Esophagus muscularis mucosa (tissue), 4 donors: ENCODE measurements at regions not wholly inside any gene's neighbourhood (a gene's known extent, or its start where the extent isn't known, plus 50 kb on each side); places are given as distances from the start of the nearest gene placed in this dataset.

Experiments
- DNase-seq: peaks from one replicate; pipeline ENCODE4 v3.0.0-alpha.2; 2017; ENCODE audit errors: extremely low spot score
- H3K27ac ChIP-seq, 4 donors: fragments of 200-600 bp; sonication (generic); replicated peaks in 1 of 4; 1 replicate in 3 of 4; 2 replicates in 1 of 4; pipeline ENCODE4 v1.5.1; 2016 to 2019; ENCODE audit warnings: mild to moderate bottlenecking in 1 of 4
- H3K27me3 ChIP-seq, 4 donors: fragments of 200-600 bp; sonication (generic); one replicate each; pipeline versions ENCODE4 v1.5.1 to v1.6.0; 2016 to 2019
- H3K36me3 ChIP-seq, 4 donors: fragments of 200-600 bp; sonication (generic); one replicate each; pipeline ENCODE4 v1.5.1; 2016 to 2019
- H3K4me1 ChIP-seq, 4 donors: fragments of 200-600 bp; sonication (generic); one replicate each; pipeline ENCODE4 v1.5.1; 2016 to 2019
- H3K4me3 ChIP-seq, 4 donors: fragments of 200-600 bp; sonication (generic); 1 replicate in 2 of 4; 2 replicates in 2 of 4; pipeline ENCODE4 v1.5.1; 2016 to 2019; ENCODE audit warnings: mild to moderate bottlenecking in 4 of 4, moderate library complexity in 1 of 4
- H3K9me3 ChIP-seq, 4 donors: fragments of 200-600 bp; sonication (generic); 1 replicate in 3 of 4; 2 replicates in 1 of 4; pipeline ENCODE4 v1.5.1; 2016 to 2019
- EP300 ChIP-seq: sonication (generic); formaldehyde crosslinking; IDR thresholded peaks from one replicate; pipeline ENCODE4 v1.6.1; 2017; ENCODE audit warnings: antibody characterized with exemption
- POLR2A ChIP-seq: fragments of 450-650 bp; IDR thresholded peaks from one replicate; pipeline ENCODE4 v1.6.1; 2017; ENCODE audit warnings: antibody characterized with exemption, moderate library complexity, mild to moderate bottlenecking, low read depth
- POLR2AphosphoS5 ChIP-seq, 2 donors: sonication (generic); formaldehyde crosslinking; IDR thresholded peaks; one replicate each; pipeline ENCODE4 v1.6.1; 2017; ENCODE audit warnings: antibody characterized with exemption in 2 of 2
- WGBS: methylation state at CpG from one replicate; pipeline ENCODE4 v1.1.5; 2018; 5-methylcytosine and 5-hydroxymethylcytosine counted together
- intact Hi-C: fragments of 100-400 bp; cut with DNase I; formaldehyde crosslinking; loops from one replicate; pipeline ENCODE4 v1.15.1; 2023
- TF ChIP-seq, protein P1 (sequence below), 3 experiments: fragments of 200-600 bp in 2 of 3; fragments of 450-650 bp in 1 of 3; sonication (generic) in 2 of 3; IDR thresholded peaks; one replicate each; pipeline ENCODE4 v1.5.1; 2017 to 2019; ENCODE audit warnings: antibody characterized with exemption in 3 of 3, mild to moderate bottlenecking in 2 of 3, moderate library complexity in 1 of 3

DNA sequence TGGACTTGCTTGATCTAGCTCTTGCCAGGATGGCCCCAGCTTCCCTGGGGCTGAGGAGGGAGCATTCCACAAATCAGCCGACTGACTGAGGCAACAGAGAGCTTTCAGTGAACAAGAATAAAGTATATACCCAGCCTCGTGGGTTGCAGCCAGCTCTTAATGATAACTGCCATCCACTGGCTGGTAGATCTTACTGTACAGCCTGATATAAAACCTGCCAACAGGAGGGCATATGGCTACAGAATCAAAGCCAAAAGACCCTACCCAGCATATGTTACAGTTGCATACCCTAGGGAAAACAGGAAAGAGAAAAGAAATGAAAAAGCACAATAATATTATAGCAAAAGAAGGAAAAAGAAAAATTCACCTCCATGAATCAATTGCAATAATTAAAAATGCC is 775.9 kb upstream of the KIF2B start:
- no peaks in the 10 kb centered on the region for H3K4me1 ChIP-seq
- no peak overlapping the region for H3K4me3 ChIP-seq
- no peaks in the 10 kb centered on the region for H3K27me3 ChIP-seq
- 40% methylated on average over 2 of the region's 2 CpGs for WGBS
- H3K36me3 ChIP-seq, result no peaks in the 10 kb centered on the region
- intact Hi-C loops, result no loop called here
- DNase-seq, result no peak
- no peak for TF ChIP-seq POLR2A
- TF ChIP-seq, protein P1, sequence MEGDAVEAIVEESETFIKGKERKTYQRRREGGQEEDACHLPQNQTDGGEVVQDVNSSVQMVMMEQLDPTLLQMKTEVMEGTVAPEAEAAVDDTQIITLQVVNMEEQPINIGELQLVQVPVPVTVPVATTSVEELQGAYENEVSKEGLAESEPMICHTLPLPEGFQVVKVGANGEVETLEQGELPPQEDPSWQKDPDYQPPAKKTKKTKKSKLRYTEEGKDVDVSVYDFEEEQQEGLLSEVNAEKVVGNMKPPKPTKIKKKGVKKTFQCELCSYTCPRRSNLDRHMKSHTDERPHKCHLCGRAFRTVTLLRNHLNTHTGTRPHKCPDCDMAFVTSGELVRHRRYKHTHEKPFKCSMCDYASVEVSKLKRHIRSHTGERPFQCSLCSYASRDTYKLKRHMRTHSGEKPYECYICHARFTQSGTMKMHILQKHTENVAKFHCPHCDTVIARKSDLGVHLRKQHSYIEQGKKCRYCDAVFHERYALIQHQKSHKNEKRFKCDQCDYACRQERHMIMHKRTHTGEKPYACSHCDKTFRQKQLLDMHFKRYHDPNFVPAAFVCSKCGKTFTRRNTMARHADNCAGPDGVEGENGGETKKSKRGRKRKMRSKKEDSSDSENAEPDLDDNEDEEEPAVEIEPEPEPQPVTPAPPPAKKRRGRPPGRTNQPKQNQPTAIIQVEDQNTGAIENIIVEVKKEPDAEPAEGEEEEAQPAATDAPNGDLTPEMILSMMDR (IDR thresholded peaks at IDR 0.05), result no peak
- no peak for TF ChIP-seq EP300
- no peak for TF ChIP-seq POLR2AphosphoS5 (IDR thresholded peaks at IDR 0.05)
- H3K9me3 ChIP-seq, result no peaks in the 10 kb centered on the region
- no peak overlapping the region for H3K27ac ChIP-seq

DNA sequence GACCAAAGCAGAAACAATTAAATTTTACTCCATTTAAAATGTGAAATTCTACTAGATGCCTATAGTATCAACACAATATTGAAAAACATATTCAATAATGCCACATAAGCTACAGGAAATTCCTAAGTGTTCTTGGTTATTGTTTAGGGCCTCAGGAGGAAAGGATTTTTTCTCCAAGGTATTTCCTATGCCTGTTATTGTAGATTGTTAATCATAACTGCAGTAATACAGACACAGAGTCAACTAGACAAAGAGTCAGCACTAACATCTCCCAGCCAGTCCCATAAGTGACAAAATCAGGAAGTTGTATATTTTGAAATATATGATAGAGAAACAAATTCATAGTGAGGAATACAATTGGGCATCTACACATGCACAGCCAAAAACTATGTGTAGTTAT is 782.7 kb upstream of the KIF2B start:
- intact Hi-C loops, result no loop called here
- Histone ChIP-seq H3K27me3 (no peaks in the 10 kb centered on the region), H3K4me3 (no peak overlapping the region), H3K27ac (no peak overlapping the region), H3K36me3 (no peaks in the 10 kb centered on the region), H3K9me3 (no peaks in the 10 kb centered on the region), H3K4me1 (no peaks in the 10 kb centered on the region)
- TF ChIP-seq EP300 (no peak), POLR2AphosphoS5 (IDR thresholded peaks at IDR 0.05) (no peak), POLR2A (no peak)
- TF ChIP-seq, protein P1 (IDR thresholded peaks at IDR 0.05), result no peak
- no peak for DNase-seq

DNA sequence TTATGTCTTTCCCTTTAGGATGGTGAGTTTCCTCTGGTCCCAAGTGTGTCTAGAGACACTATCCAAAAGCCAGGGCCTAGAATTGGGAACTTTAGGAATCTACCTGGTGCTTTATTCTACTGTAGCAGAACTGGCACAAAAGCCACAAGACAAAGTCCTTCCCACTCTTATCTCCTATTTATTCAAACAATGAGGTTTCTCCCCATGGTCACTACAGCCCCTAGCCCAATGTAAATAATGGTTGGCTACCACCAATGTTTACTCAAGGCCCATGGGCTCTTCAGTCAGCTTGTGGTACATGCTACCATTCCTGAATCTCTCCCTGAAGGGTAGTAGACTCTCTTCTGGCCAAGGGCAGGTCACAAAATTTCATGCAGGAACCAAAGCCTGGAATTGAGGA is 789.4 kb upstream of the KIF2B start:
- no peak for TF ChIP-seq EP300
- TF ChIP-seq, protein P1 (IDR thresholded peaks at IDR 0.05), result no peak
- no peak for TF ChIP-seq POLR2AphosphoS5 (IDR thresholded peaks at IDR 0.05)
- TF ChIP-seq POLR2A, result no peak
- no peak for DNase-seq
- H3K27ac ChIP-seq, result no peak overlapping the region
- no peaks in the 10 kb centered on the region for H3K9me3 ChIP-seq
- no peaks in the 10 kb centered on the region for H3K4me1 ChIP-seq
- H3K27me3 ChIP-seq, result no peaks in the 10 kb centered on the region
- no peak overlapping the region for H3K4me3 ChIP-seq
- intact Hi-C loops, result no loop called here
- no peaks in the 10 kb centered on the region for H3K36me3 ChIP-seq

DNA sequence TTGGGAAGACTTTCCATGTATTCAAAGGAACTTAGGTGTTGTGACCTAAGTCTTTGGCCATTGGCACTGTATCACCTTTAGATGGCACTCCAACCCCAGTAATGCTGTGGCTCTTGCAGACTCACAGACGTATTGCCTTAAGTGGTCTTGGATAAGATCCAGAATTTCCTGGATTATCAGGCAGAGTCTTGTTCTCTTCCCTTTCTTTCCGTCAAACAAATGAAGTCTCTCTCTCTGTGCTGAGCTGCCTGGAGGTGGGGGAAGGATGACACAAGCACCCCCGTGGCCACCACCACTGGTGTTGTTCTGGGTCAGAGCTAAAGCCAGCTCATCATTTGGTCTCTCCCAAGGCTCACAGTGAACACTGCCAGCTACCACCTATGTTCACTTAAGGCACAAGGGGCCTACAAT is 789.9 kb upstream of the KIF2B start:
- TF ChIP-seq EP300 (no peak), POLR2A (no peak), POLR2AphosphoS5 (IDR thresholded peaks at IDR 0.05) (no peak)
- TF ChIP-seq, protein P1 (IDR thresholded peaks at IDR 0.05), result no peak
- H3K36me3 ChIP-seq, result no peaks in the 10 kb centered on the region

DNA sequence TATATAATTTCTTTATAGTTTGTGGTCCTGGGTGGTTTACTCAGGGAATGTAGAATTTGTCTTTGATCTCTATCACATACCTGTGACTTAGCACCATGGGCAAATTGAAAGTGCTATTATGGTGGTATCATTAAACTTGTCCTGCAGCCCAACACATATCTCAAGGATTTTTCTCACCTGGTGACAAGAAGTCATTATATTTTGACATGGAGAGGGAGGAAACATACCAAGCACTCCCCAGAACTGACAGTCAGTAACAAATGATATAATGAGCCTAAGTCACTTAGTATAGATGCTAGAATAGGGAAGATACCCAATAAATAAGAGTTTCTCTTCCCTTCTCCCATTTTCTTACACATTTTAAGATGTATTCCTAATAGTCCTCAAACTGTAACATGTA is 805.5 kb upstream of the KIF2B start:
- intact Hi-C loops, result loop anchor here (10.0 kb wide), 1 partner anchor 58 kb away; no protein-coding TSS in a partner anchor
- no peak overlapping the region for H3K27ac ChIP-seq
- no peaks in the 10 kb centered on the region for H3K36me3 ChIP-seq
- H3K4me1 ChIP-seq, result no peaks in the 10 kb centered on the region
- DNase-seq, result no peak
- no peak overlapping the region for H3K4me3 ChIP-seq
- no peaks in the 10 kb centered on the region for H3K27me3 ChIP-seq
- no peak for TF ChIP-seq POLR2AphosphoS5 (IDR thresholded peaks at IDR 0.05)
- no peak for TF ChIP-seq POLR2A
- no peak for TF ChIP-seq EP300
- TF ChIP-seq, protein P1 (IDR thresholded peaks at IDR 0.05), result no peak
- H3K9me3 ChIP-seq, result no peaks in the 10 kb centered on the region

More for the DNA sequence above, 789.9 kb upstream of the KIF2B start:
- WGBS, result 22% methylated on average over 3 of the region's 3 CpGs
- Histone ChIP-seq H3K4me3 (no peak overlapping the region), H3K27me3 (no peaks in the 10 kb centered on the region), H3K4me1 (no peaks in the 10 kb centered on the region), H3K27ac (no peak overlapping the region), H3K9me3 (no peaks in the 10 kb centered on the region)
- no peak for DNase-seq
- intact Hi-C loops, result no loop called here
